Activated T-helper 9 cell treated with anti-CD3 and anti-CD28 coated beads, Interleukin-2, amount 50 U/mL, for 16 hours (primary cell): ENCODE measurements at regions not wholly inside any gene's neighbourhood (a gene's known extent, or its start where the extent isn't known, plus 50 kb on each side); places are given as distances from the start of the nearest gene placed in this dataset.
"Not testable (repeated sequence)": the region's sequence is repeated elsewhere in the genome, so short reads cannot be mapped to it uniquely, and the experiment has no call there.

Source experiments
- DNase-seq: peaks from one replicate; pipeline ENCODE4 v3.0.0-alpha.2; 2020; ENCODE audit warnings: low read depth

GRCh38 chr6:26957399-26958127 is 289.9 kb upstream of the PRSS16 start:
- DNase-seq = not testable (repeated sequence)

GRCh38 chr6:26961236-26961635 is 286.3 kb upstream of the PRSS16 start:
- not testable (repeated sequence) for DNase-seq

DNA sequence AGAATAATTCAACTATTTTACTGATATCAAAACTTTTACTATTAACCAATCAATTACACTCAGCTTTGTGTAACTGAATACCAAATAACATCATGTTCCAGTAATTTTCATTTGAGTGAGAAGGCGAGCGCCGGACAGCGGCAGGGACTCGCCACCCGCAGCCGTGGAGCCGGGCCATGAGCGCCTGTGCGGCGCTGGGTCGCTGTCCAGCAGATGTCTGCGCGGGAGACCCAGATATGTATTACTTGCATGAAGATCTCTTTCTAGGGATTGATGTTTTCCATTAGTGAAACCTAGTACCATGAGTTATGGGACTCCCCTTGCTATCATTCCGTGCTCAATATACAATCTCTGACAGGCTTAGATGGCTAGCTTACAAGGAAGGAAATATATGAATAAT is 245.1 kb upstream of the PRSS16 start:
- DNase-seq = no peak

GRCh38 chr6:27007020-27007419 is 240.5 kb upstream of the PRSS16 start:
- DNase-seq = no peak

- DNase-seq = not testable (repeated sequence)
Observed at GRCh38 chr6:27008613-27009012, 238.9 kb upstream of the PRSS16 start.

DNA sequence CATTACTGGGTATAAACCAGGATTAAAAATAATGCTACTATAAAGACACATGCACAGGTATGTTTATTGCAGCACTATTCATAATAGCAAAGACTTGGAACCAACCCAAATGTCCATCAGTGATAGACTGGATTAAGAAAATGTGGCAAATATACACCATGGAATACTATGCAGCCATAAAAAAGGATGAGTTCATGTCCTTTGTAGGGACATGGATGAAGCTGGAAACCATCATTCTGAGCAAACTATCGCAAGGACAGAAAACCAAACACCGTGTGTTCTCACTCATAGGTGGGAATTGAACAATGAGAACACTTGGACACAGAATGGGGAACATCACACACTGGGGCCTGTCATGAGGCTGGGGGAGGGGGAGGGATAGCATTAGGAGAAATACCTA is 233.4 kb upstream of the PRSS16 start:
- DNase-seq = not testable (repeated sequence)

GRCh38 chr6:27016689-27017088 is 230.8 kb upstream of the PRSS16 start:
- DNase-seq = no peak

- DNase-seq = not testable (repeated sequence)
Observed at GRCh38 chr6:27018401-27018800, 229.1 kb upstream of the PRSS16 start.

DNA sequence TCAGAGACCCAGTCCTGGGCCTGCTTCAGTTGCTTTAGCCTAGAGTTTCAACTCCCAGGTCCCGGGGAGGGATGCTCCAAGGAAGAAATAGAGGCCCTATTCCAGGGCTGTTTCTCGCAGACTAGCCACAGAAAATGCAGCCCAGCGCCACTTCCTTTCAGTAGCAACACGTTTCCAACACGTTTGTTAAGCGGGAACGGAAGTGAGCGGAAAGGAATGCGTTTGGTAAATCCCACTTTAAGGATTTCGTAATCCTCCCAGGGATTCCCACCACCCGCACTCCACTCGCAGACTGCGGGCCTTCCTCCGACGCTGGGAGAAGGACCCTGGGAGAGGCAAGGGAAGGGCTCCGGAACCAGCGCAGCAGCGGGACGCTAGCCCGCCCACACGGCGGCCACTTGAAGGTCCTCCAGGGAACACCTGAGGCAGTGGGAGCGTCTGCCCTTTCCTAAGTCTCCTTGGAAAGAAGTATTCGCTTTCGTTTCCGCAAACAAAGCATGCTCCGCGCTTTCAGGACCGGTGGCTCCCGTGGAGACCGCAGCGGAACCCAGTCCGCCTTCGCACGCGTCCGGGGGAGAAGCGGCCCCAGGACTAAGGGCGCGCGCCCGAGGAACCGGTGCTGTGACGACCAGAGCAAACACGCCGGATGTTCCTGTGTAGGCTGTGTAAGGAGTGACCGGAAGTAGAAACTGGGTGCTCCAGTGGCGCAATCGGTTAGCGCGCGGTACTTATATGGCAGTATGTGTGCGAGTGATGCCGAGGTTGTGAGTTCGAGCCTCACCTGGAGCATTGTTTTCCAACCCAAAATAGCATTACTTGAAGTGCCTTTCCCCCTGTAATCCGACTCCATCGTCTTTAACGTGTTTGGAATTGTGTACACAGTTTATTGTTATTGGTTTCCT is 227.6 kb upstream of the PRSS16 start:
- DNase-seq = peak; percentile 28

GRCh38 chr6:27020553-27020880 is 227.0 kb upstream of the PRSS16 start:
- DNase-seq = no peak

GRCh38 chr6:27023664-27024063 is 223.8 kb upstream of the PRSS16 start:
- DNase-seq = no peak

GRCh38 chr6:27025351-27025750 is 222.2 kb upstream of the PRSS16 start:
- DNase-seq = no peak

DNA sequence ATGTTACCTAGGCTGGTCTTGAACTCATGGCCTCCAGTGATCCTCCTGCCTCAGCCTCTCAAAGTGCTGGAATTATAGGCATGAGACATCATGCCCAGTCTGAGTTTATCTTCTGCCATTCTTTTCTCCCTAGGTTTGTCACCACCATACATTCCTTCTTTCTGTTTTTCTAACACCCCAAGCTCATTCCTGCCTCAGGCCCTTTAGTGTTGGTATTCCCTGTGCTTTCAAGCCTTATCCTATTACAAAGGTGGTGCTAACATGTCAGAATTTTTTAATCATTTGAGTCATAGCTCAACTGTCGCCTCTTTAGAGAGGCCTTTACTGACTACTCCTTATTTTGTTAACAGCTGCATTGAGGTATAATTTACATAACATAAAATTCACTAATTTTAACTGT is 221.1 kb upstream of the PRSS16 start:
- DNase-seq = no peak

DNA sequence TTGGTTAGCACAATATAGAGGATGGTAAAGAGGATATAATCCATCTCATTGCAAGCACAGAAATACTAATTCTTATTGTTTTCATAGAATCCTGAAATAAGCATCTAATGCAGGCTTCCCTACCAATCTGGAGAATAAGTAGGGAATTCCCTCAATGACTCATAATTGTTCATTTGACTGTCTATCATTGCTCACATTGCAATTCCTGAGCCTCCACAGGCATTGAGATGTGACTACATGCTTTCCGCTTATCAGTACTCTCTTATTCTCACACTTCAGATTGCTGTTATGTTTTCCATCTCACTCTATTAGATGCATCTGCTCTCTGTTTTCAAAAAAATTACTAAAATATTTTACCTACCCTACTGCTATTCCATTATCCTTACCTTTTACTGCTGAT is 216.2 kb upstream of the PRSS16 start:
- DNase-seq = no peak

GRCh38 chr6:27038498-27038897 is 209.0 kb upstream of the PRSS16 start:
- DNase-seq = no peak

DNA sequence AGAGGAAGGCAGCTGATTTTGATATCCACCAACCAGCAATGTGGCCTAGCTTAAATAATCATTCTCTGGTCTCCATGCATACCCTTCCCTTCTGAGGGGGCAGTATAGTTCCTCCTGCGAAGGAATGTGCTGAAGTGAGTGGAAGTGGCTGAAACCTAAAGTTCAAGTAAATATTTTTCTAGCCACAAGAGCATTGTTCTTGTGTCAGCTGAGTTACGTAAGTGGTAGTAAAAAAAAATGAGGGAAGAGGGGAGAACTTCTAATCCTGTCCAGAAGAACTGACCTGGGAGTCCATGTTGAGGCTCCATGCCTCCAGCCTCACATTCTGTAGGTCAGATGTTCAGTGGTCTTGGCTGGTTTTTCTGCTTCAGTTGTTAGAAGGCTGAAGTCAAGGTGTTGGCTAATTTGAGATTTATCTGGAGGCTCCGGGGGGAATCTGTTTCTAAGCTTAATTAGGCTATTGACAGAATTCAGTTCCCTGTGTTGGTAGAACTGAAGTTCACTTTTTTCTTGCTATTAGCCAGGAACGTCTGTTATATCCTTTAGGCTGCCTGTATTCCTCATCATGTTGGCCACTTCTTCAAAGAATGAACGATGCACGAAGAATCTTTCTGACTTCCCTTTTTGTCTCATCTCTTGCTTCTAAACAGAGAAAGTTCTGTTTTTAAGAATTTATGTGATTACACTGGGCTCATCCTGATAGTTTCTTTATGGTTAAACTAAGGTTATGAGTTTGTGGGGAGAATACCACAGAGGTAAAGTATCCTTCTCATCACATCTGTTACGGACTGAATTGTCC is 207.1 kb upstream of the PRSS16 start:
- DNase-seq = no peak

GRCh38 chr6:27043244-27043643 is 204.3 kb upstream of the PRSS16 start:
- DNase-seq = no peak

DNA sequence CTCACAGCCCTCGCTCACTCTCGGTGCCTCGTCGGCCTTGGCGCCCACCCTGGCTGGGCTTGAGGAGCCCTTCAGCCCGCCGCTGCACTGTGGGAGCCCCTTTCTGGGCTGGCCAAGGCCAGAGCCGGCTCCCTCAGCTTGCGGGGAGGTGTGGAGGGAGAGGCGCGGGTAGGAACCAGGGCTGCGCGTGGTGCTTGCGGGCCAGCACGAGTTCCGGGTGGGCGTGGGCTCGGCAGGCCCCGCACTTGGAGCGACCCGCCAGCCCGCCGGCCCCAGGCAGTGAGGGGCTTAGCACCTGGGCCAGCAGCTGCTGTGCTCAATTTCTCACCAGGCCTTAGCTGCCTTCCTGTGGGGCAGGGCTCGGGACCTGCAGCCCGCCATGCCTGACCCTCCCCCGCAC is 202.4 kb upstream of the PRSS16 start:
- not testable (repeated sequence) for DNase-seq

GRCh38 chr6:27047725-27048124 is 199.8 kb upstream of the PRSS16 start:
- not testable (repeated sequence) for DNase-seq

DNA sequence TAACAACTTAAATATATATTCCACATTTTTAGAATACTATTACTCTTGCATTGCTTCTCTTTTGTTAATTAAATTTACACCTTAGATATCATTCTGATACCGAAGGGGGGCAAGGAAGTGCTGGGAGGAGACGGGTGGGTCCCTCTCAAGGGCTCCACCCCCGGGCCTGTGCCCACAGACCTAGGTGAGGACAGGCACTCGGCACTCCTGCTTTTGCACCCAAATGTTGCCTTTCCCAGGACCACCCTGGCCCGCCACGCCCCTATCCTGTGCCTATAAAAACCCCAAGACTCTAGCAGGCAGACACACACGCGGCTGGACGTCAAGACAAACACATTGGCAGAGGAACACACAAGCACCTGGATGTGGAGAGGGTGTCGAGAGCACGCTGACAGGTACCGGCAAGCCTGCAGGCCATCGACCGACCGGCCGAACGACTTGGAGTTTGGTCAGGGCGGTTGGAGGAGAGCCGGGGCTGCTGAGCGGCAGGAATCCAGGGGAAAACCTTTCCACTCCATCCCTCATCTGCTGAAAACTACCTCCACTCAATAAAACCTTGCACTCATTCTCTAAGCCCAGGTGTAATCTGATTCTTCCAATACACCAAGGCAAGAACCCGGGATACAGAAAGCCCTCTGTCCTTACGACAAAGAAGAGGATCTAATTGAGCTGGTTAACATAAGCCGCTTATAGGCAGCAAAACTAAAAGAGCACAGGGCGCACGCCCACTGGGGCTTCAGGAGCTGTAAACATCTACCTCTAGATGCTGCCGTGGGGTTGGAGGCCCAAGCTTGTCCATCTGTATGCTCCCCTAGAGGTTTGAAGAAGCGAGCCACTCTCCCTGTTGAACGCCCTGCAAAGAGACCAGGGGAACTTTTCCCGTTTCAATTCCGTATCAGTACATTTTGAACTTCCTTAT is 197.4 kb upstream of the PRSS16 start:
- no peak for DNase-seq

DNA sequence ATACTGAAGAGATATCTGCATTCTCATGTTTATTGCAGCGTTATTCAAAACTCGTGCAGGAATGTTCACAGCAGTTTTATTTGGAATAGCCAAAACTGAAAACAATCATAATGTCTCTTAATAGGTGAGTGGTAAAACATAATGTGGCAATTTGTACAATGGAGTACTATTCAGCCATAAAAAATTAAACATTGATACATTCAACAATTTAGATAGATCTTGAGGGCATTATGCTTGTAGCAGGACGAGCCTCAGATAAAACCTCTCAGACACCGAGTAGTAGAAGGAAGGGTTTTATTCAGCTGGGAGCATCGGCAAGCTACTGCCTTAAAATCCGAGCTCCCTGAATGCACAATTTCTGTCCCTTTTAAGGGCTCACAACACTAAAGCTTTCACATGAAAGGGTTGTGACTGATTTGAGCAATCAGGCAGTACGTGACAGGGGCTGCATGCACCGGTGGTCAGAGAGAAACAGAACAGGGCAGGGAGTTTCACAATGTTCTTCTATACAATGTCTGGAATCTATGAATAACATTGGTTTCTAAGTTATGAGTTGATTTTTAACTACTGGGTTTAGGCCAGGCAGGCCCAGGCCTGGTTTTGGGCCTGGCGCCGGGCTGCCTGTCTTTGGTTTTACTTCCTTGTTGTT is 195.3 kb upstream of the PRSS16 start:
- DNase-seq = not testable (repeated sequence)
